Activated T-helper 17 cell treated with anti-CD3 and anti-CD28 coated beads, Interleukin-2, amount 50 U/mL, for 72 hours (primary cell): ENCODE measurements at regions not wholly inside any gene's neighbourhood (a gene's known extent, or its start where the extent isn't known, plus 50 kb on each side); places are given as distances from the start of the nearest gene placed in this dataset.

Experiments
- ATAC-seq: fragments of 150-1000 bp; cut with Tn5 transposase; replicated peaks from 2 replicates; pipeline ENCODE4 v1.10.0; 2021; ENCODE audit warnings: mild to moderate bottlenecking, moderate library complexity
- H3K27ac Mint-ChIP-seq: one replicate; pipeline ENCODE4 v1.8.0; 2022; ENCODE audit warnings: mixed read lengths
- H3K27me3 Mint-ChIP-seq: one replicate; pipeline ENCODE4 v1.8.0; 2022; ENCODE audit warnings: mixed read lengths
- H3K36me3 Mint-ChIP-seq: one replicate; pipeline ENCODE4 v1.8.0; 2022; ENCODE audit warnings: low read depth, mild to moderate bottlenecking, mixed read lengths
- H3K4me1 Mint-ChIP-seq: one replicate; pipeline ENCODE4 v1.8.0; 2022; ENCODE audit warnings: mixed read lengths
- H3K4me3 Mint-ChIP-seq: one replicate; pipeline ENCODE4 v1.8.0; 2022; ENCODE audit warnings: mild to moderate bottlenecking, mixed read lengths
- H3K9me3 Mint-ChIP-seq: one replicate; pipeline ENCODE4 v1.8.0; 2022; ENCODE audit warnings: mixed read lengths

DNA sequence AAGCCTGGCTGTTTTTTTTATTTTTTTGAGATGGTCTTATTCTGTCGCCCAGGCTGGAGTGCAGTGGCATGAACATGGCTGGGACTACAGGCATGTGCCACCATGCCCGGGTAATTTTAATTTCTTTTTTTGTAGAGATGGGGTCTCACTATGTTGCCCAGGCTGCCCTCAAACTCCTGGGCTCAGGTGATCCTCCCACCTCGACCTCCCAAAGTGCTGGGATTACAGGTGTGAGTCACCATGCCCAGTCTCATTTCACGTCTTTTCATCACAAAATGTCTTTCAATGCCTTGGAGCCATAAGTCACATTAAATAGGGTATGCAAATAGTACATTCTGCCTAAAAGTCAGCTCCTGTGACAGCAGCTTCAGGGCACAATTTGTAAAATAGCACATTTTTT is 52.8 kb downstream of the SOX2 start:
- H3K27me3 Mint-ChIP-seq, result no peaks in the 10 kb centered on the region
- no peaks in the 10 kb centered on the region for H3K9me3 Mint-ChIP-seq
- no peaks in the 10 kb centered on the region for H3K36me3 Mint-ChIP-seq
- no peak for ATAC-seq
- no peaks in the 10 kb centered on the region for H3K4me1 Mint-ChIP-seq
- H3K27ac Mint-ChIP-seq, result no peak overlapping the region
- H3K4me3 Mint-ChIP-seq, result no peak overlapping the region

DNA sequence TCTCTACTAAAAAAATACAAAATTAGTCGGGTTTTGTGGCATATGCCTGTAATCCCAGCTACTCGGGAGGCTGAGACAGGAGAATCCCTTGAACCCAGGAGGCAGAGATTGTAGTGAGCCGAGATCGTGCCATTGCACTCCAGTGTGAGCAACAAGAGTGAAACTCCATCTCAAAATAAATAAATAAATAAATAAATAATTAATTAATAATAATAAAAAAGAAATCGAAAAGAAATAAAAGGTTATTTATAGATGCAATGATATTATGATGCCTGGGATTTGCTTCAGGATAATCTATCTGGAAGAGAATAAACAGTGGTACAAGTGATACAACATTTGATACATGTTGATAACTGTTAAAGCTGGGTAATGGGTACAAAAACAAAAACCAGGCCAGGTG is 58.6 kb downstream of the SOX2 start:
- H3K4me1 Mint-ChIP-seq, result no peaks in the 10 kb centered on the region
- H3K36me3 Mint-ChIP-seq, result no peaks in the 10 kb centered on the region
- no peaks in the 10 kb centered on the region for H3K27me3 Mint-ChIP-seq
- H3K9me3 Mint-ChIP-seq, result no peaks in the 10 kb centered on the region
- no peak overlapping the region for H3K27ac Mint-ChIP-seq
- H3K4me3 Mint-ChIP-seq, result no peak overlapping the region
- ATAC-seq, result no peak

DNA sequence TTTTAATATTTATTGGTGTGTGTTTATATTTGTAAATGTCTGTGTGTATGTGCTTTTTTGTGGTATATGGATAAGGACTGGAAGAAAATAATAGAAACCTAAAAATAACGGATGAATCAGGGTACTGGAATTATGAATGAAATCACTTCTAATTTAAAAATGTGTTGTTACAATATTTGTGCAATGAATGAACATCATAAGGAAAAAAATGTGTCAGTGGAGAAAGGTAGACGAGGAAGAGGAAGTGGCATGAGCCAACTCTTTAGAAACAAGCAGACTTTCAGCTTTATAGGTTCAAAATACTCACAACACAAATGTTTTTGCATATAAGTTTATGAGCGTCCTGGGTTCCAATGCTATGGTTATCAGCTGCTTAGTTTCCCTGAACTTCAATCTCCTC is 59.4 kb downstream of the SOX2 start:
- no peak for ATAC-seq
- Mint-ChIP-seq H3K4me1 (no peaks in the 10 kb centered on the region), H3K36me3 (no peaks in the 10 kb centered on the region), H3K27me3 (no peaks in the 10 kb centered on the region), H3K4me3 (no peak overlapping the region), H3K27ac (no peak overlapping the region), H3K9me3 (no peaks in the 10 kb centered on the region)

DNA sequence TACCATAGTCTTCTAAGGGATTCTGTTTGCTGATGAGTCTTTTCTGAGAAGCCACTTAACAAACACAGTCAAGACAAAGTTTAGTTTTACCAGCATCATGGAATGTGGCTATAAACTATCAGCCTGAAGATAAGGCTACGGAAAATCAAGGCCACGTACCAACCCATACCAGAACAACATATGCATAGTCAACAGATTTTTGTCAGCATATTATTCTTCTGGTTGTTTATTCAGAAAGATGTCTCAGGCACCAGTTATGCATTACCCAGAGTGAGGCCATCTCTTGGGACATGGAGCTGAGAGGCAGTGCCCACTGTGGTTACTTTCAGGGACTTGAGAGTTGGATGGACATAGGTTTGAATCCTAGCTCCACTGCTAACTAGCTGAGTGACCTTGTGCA is 60.4 kb downstream of the SOX2 start:
- no peak overlapping the region for H3K4me3 Mint-ChIP-seq
- no peak for ATAC-seq
- no peaks in the 10 kb centered on the region for H3K4me1 Mint-ChIP-seq
- H3K9me3 Mint-ChIP-seq, result no peaks in the 10 kb centered on the region
- H3K27me3 Mint-ChIP-seq, result no peaks in the 10 kb centered on the region
- H3K27ac Mint-ChIP-seq, result no peak overlapping the region
- H3K36me3 Mint-ChIP-seq, result no peaks in the 10 kb centered on the region

DNA sequence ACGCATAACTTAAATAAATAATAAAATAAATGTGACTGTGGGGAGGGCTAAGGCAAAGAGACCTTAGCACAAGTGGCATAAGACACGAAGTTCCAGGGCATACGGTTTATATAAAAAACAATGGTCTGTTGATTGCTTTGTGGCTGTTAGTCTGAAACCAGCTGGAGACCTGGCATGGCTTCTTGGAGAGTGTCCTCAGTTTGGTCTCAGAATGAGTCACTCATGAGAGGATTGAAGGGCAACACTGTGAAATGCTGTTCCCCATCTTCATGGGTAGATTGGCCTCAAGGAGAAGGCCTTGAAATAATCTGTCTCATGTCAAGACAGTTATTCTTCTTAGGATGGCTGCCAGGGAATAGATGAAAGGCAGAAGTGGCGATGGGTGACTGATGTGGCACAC is 62.2 kb downstream of the SOX2 start:
- H3K27me3 Mint-ChIP-seq, result no peaks in the 10 kb centered on the region
- ATAC-seq, result no peak

DNA sequence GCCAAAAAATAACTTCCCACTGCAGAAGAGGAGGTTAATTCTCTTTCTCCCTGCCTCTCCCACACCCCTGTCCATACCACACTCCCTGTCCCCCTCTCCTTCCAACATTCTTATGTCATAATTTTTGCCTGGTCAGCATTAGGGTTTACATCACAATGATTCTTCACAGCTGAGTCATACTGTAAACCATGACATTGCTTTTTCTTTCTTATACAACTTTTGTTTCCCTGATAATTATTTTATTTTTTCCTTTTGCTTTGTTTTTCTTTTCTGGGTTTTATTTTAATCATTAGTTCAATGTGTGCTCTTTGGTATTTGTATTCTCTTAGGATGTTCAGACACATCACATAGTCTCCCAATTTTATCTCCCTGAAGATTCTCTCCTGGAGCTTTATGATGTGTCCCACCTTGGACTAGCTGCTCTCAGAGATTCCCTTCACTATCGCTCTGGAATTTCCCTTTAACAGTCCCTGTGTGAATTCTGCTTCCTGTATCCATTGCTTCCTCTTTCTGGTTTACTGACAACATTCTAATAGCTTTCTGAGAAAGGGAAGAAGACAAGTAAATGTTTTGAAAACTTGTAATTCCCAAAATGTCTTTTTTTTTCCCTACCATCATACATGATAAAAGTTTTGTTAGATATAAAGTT is 70.7 kb downstream of the SOX2 start:
- Mint-ChIP-seq H3K9me3 (peaks cover 6% of the 10 kb centered on the region), H3K4me3 (no peak overlapping the region), H3K36me3 (no peaks in the 10 kb centered on the region), H3K27me3 (no peaks in the 10 kb centered on the region), H3K4me1 (no peaks in the 10 kb centered on the region), H3K27ac (no peak overlapping the region)
- no peak for ATAC-seq

More for the DNA sequence above, 62.2 kb downstream of the SOX2 start:
- H3K9me3 Mint-ChIP-seq, result no peaks in the 10 kb centered on the region
- no peak overlapping the region for H3K27ac Mint-ChIP-seq
- H3K4me1 Mint-ChIP-seq, result no peaks in the 10 kb centered on the region
- H3K36me3 Mint-ChIP-seq, result no peaks in the 10 kb centered on the region
- H3K4me3 Mint-ChIP-seq, result no peak overlapping the region

DNA sequence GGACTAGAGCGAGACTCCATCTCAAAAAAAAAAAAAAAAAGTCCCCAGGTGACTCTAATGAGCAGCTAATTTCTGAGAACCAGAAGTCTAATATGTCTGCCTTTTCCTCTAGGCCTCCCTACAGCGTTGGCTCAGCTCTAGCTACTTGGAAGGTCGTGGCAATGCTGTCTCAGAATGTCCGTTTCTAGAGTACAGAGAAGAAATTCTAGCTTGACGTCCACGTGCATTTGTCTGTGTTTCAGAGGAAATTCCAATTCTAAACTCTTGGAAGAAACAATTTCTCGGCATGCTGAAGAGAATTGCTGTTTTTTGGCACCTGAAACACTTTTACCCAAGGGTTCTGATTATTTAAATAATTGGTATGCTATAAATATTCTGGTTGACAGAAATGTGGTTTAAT is 78.8 kb downstream of the SOX2 start:
- Mint-ChIP-seq H3K4me3 (no peak overlapping the region), H3K36me3 (no peaks in the 10 kb centered on the region), H3K27me3 (peaks cover 4% of the 10 kb centered on the region), H3K27ac (no peak overlapping the region), H3K9me3 (no peaks in the 10 kb centered on the region), H3K4me1 (no peaks in the 10 kb centered on the region)
- no peak for ATAC-seq

DNA sequence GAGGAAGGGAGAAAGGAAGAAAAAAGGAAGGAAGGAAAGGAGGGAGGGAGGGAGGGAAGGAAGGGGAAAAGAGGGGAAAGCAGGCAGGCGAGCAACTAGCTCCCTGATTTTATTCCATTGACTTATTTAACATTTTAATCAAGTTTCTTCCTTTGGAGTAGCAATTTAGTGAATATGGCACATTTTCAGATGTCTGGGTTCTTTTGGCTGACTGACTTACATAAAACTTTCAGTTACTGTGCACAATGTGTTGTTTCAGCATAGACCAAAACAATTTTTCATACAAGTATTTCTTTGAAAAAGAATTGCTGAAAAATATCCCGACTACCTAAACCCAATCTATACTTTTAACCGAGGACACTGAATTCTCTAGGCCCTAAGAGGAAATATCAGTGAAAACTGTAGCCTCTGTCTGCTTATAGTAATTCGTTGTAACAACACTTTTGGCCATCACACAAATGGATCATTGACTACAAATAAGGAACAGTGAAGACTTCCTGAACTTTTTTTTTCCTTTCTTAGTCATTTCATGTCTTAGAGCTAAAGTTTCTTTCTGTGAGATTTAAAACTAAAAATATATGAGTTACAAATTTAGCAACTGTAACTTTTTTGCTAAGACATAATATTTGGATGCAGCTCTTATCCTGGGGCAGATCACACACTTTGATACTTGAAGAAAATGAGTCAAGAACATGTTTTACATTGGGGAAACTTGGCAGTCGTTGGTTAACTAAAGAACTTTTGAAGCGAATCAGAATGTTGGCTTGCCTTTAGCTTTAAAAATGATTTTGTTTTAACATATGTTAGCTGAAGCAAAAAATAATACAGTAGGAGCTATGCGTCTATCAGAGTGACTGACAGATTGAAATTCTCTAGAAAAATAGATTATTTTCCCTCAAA is 79.6 kb downstream of the SOX2 start:
- no peaks in the 10 kb centered on the region for H3K9me3 Mint-ChIP-seq
- H3K36me3 Mint-ChIP-seq, result no peaks in the 10 kb centered on the region
- H3K4me3 Mint-ChIP-seq, result no peak overlapping the region
- H3K27me3 Mint-ChIP-seq, result peaks cover 4% of the 10 kb centered on the region
- no peak for ATAC-seq
- no peak overlapping the region for H3K27ac Mint-ChIP-seq
- H3K4me1 Mint-ChIP-seq, result no peaks in the 10 kb centered on the region

DNA sequence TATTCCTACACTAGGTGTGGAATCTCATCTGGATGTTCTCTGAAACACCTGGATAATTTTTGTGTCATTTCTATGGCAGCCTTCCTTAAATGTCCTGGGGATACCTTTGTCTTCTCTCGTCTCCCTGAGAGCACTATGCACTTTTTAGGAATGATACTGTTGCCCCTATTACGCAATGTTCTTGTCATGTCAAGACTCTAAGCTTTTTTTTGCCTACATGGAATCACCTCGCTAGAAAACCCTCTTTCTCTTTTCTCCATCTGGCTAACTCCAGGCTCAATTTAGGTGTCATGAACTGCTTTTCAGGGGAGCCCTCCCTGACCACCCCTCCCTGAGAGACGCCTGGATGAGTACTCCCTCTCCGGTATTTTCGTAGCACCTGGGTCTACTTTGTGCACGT is 81.3 kb downstream of the SOX2 start:
- H3K36me3 Mint-ChIP-seq, result no peaks in the 10 kb centered on the region
- no peaks in the 10 kb centered on the region for H3K4me1 Mint-ChIP-seq
- no peak overlapping the region for H3K4me3 Mint-ChIP-seq
- H3K27me3 Mint-ChIP-seq, result peaks cover 4% of the 10 kb centered on the region
- H3K9me3 Mint-ChIP-seq, result no peaks in the 10 kb centered on the region
- no peak for ATAC-seq
- H3K27ac Mint-ChIP-seq, result no peak overlapping the region

DNA sequence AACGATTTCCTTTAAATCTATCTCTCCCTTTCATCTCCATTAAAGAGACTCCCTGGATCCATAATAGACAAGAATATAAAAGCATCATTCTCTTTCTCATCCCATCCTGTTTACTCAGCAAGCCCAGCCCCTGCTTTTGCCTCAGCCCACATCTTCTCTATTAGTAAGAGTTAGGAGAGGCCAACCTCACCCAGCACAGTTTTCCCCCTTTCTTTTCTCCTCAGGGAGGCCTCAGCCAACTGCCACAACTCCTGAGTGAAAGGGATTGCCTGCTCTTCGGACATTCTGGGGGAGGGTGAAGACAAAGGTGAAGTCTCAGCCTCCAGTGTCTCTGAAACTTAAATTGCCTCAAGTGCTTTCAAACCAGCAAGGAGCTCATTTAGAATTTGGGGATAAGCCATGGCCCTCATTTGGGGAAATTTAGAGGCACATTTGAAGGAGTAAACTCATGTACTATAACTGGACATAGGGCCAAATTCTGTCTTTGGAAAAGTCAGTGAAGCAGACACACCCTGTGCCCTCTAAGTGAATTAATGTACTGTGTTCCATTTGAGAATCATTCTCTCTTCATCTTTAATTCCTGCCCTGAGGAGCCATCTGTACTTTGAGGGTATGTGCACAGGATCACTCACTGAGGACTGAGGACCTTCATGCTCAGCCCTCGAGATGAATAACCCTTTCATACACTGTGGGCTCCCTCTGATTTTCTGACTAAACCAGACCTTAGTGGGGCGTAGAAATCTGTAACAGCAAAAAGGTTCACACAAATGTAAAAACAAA is 82.5 kb downstream of the SOX2 start:
- no peaks in the 10 kb centered on the region for H3K4me1 Mint-ChIP-seq
- H3K27ac Mint-ChIP-seq, result no peak overlapping the region
- H3K4me3 Mint-ChIP-seq, result no peak overlapping the region
- no peaks in the 10 kb centered on the region for H3K9me3 Mint-ChIP-seq
- no peaks in the 10 kb centered on the region for H3K27me3 Mint-ChIP-seq
- ATAC-seq, result no peak
- no peaks in the 10 kb centered on the region for H3K36me3 Mint-ChIP-seq

DNA sequence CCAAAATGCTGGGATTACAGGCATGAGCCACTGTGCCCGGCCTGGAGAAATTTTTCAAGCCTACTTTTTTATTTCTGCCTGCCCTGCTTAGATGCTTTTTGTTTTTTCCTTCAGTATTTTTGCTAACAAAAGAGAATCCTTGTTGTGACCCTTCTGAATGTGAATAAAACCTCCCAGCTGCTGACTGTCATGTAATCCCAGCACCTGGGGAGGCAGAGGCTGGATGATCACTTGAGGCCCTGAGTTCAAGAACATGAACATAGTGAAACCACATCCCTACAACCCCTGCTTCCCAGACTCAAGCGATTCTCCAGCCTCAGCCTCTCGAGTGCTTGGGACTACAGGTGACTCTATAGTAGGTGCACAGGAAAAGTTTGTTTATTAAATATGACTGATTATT is 84.9 kb downstream of the SOX2 start:
- Mint-ChIP-seq H3K4me1 (no peaks in the 10 kb centered on the region), H3K9me3 (no peaks in the 10 kb centered on the region), H3K27ac (no peak overlapping the region), H3K27me3 (no peaks in the 10 kb centered on the region), H3K4me3 (no peak overlapping the region), H3K36me3 (no peaks in the 10 kb centered on the region)
- no peak for ATAC-seq

DNA sequence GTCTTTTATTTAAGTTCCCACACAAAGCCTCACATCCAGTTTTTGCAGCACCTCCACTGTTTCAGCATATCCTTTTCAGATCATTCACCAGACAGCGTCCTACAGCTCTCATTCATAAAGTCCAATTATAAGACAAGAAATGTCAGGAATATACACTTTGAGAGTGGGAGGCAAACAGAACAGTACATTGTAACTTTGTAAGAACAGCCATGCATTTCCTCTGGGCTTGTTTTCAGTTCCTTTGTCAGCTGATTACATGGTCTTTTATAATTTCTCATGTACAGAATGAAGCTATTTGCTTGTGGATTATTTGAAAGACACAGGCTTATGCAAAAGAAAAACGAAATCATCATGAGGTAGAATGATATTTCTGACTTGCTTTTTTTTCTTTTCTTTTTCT is 85.7 kb downstream of the SOX2 start:
- Mint-ChIP-seq H3K4me1 (no peaks in the 10 kb centered on the region), H3K27ac (no peak overlapping the region), H3K36me3 (no peaks in the 10 kb centered on the region), H3K4me3 (no peak overlapping the region), H3K9me3 (no peaks in the 10 kb centered on the region), H3K27me3 (no peaks in the 10 kb centered on the region)
- ATAC-seq, result no peak

DNA sequence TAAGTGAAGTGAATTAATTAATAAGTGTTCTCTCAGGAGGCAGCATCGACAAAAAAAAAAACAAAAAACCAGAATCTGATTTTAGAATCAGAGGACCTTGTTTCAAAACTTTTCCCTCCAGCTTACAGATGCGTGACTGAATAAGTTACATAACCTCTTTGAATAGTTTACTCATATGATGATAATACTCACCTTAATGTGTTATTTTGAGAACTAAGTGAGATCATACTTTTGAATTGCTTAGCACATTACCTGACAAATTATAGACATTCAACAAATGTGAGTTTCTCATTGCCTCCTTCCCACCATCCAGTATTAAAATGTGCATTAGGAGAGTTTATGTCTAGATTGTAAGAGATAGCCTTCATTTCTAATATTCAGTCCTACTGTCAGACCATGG is 94.0 kb downstream of the SOX2 start:
- H3K27me3 Mint-ChIP-seq, result no peaks in the 10 kb centered on the region
- H3K36me3 Mint-ChIP-seq, result no peaks in the 10 kb centered on the region
- H3K4me1 Mint-ChIP-seq, result no peaks in the 10 kb centered on the region
- no peak overlapping the region for H3K27ac Mint-ChIP-seq
- peaks cover 4% of the 10 kb centered on the region for H3K9me3 Mint-ChIP-seq
- no peak overlapping the region for H3K4me3 Mint-ChIP-seq
- no peak for ATAC-seq

DNA sequence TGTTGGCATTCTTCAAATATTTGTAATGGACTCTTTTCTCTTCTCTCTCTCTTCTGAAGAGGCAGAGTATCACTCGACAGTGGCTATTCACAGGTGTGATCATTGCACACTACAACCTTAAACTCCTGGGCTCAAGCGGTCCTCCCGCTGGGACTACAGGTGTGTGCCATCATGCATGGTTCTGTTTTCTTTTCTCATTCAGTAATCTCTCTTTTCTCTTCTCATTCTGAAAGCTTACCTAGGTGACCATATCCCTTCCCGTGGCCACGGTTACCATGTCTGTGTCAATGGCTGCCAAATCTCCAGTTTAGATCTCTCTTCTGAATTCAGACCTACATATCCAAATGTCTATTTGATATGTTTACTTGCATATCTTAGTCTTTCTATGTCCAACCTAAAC is 96.3 kb downstream of the SOX2 start:
- Mint-ChIP-seq H3K4me3 (no peak overlapping the region), H3K27ac (no peak overlapping the region), H3K27me3 (no peaks in the 10 kb centered on the region), H3K4me1 (no peaks in the 10 kb centered on the region), H3K36me3 (no peaks in the 10 kb centered on the region), H3K9me3 (peaks cover 4% of the 10 kb centered on the region)
- ATAC-seq, result no peak

DNA sequence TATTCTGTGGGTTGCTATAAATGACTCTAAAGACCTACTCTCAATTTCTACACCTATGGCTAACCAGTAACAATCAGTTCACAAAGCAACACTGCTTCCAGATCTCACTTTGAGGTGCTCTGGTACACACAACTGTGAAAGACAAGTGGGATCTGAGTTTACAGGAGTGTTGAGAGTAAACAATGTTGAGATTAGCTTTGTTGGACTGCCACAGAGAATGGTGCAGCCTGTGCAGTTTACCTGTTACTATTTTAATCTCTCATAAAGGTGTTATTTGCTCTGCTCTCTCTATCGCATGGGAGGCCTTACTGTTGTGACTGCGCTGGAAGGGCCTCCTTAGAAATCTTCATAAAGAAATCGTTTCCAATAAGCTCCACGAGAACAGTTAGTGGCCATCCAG is 112.0 kb downstream of the SOX2 start:
- no peak for ATAC-seq
- Mint-ChIP-seq H3K27me3 (peaks cover 4% of the 10 kb centered on the region), H3K9me3 (peaks cover 4% of the 10 kb centered on the region), H3K4me1 (no peaks in the 10 kb centered on the region), H3K36me3 (no peaks in the 10 kb centered on the region), H3K4me3 (no peak overlapping the region), H3K27ac (no peak overlapping the region)
